ENCODE measurements at regions not wholly inside any gene's neighbourhood (a gene's known extent, or its start where the extent isn't known, plus 50 kb on each side); places are given as distances from the start of the nearest gene placed in this dataset.
A peak's percentile ranks its signal among the peaks of the same experiment; 100 is the strongest.

GRCh38 chr17:55641676-55642081 lies 81.0 kb downstream of the TMEM100 start:
- Histone ChIP-seq H2AFZ (ENCODE audit: insufficient read depth, low read depth, low read length, poor library complexity, severe bottlenecking) (no peak overlapping the region), H3K27me3 (replicated peaks in 1 of 4; ENCODE audit: control extremely low read depth in 1 of 4, control insufficient read depth in 3 of 4, insufficient read depth in 4 of 4, low read length in 3 of 4) (peaks cover 0 to 4% (median 2%) of the 10 kb centered on the region in 4 experiments), H3K27ac (ENCODE audit: low read length in 2 of 2) (no peak overlapping the region), H3K9ac (ENCODE audit: low read length) (no peak overlapping the region), H3K4me2 (replicated peaks; ENCODE audit: low read depth, low read length, poor library complexity, severe bottlenecking) (no peak overlapping the region), H3K4me3 (ENCODE audit: control extremely low read depth in 1 of 5, extremely low read depth in 1 of 5, insufficient read depth in 1 of 5, low read depth in 2 of 5, low read length in 4 of 5) (no peak overlapping the region), H3K36me3 (replicated peaks in 1 of 2; ENCODE audit: control extremely low read depth in 1 of 2, control insufficient read depth in 1 of 2, extremely low read depth in 1 of 2, insufficient read depth in 2 of 2, low read length in 1 of 2) (no peaks in the 10 kb centered on the region), H3K9me3 (ENCODE audit: control extremely low read depth in 1 of 3, control insufficient read depth in 2 of 3, insufficient read depth in 1 of 3, low read length in 2 of 3) (peaks cover 0 to 4% (median 0%) of the 10 kb centered on the region in 3 donors), H4K20me1 (ENCODE audit: control insufficient read depth, insufficient read depth, low read length, poor library complexity, severe bottlenecking) (no peaks in the 10 kb centered on the region), H3K79me2 (ENCODE audit: control insufficient read depth, insufficient read depth, low read length) (no peaks in the 10 kb centered on the region), H3K4me1 (ENCODE audit: control insufficient read depth in 2 of 2, insufficient read depth in 2 of 2, low read length in 2 of 2) (no peaks in the 10 kb centered on the region)
- peak; percentile 34 for DNase-seq
- TF ChIP-seq EZH2 (IDR thresholded peaks at IDR 0.05; ENCODE audit: borderline replicate concordance, insufficient read depth, low read depth, low read length, poor library complexity, severe bottlenecking) (no peak), CTCF (IDR thresholded peaks at IDR 0.05) (peak; percentile 61)
- ChIA-PET CTCF (interaction anchor here (0.9 to 2.3 kb wide), 9 partner anchors 20 to 117 kb away, joined by 3 to 21 read pairs (median 4); no protein-coding TSS in a partner anchor), POLR2A (no interaction called here)
- H3K27ac Mint-ChIP-seq: no peak overlapping the region
- intact Hi-C loops (cut with micrococcal nuclease): loop anchor here (1.0 kb wide), 1 partner anchor 115 kb away; no protein-coding TSS in a partner anchor
- 65% methylated on average over 3 of the region's 3 CpGs for WGBS (ENCODE audit: insufficient coverage)
- H3K27me3 Mint-ChIP-seq: peaks cover 7% of the 10 kb centered on the region
- no peaks in the 10 kb centered on the region for H3K9me3 Mint-ChIP-seq (ENCODE audit: insufficient read depth)
- peaks cover 4% of the 10 kb centered on the region for H3K4me1 Mint-ChIP-seq
- H3K4me3 Mint-ChIP-seq: no peak overlapping the region
- ATAC-seq (ENCODE audit: low read depth): no peak

DNA sequence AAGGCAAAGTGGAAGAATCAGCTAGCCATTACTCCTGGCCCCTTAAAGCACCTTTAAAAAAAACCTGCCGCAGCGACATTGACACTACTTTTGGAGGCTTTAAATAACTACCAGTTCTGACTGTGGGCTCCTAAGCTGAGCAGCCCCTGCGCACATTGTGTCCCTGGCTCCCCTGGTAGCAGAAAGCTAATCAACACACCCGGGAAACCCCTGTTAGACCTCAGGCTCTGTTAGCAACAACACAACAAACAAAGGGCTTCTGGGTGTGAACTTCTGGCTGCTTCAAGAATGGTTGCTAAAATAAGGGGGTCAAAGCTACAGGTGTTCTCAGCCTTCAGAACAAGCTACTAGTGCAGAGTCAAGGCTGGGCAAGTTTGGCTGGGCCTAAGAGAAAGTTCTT lies 83.6 kb downstream of the TMEM100 start:
- TF ChIP-seq EZH2 (IDR thresholded peaks at IDR 0.05; ENCODE audit: borderline replicate concordance, insufficient read depth, low read depth, low read length, poor library complexity, severe bottlenecking) (no peak), CTCF (IDR thresholded peaks at IDR 0.05) (no peak)
- H3K4me3 Mint-ChIP-seq: no peak overlapping the region
- CTCF ChIA-PET: interaction anchor here (0.9 to 3.2 kb wide), 4 partner anchors 14 to 113 kb away, joined by 3 to 17 read pairs (median 4); no protein-coding TSS in a partner anchor

More for the DNA sequence above, 83.6 kb downstream of the TMEM100 start:
- Histone ChIP-seq H3K79me2 (ENCODE audit: control insufficient read depth, insufficient read depth, low read length) (no peaks in the 10 kb centered on the region), H3K36me3 (replicated peaks in 1 of 2; ENCODE audit: control extremely low read depth in 1 of 2, control insufficient read depth in 1 of 2, extremely low read depth in 1 of 2, insufficient read depth in 2 of 2, low read length in 1 of 2) (no peaks in the 10 kb centered on the region), H3K9ac (ENCODE audit: low read length) (no peak overlapping the region), H4K20me1 (ENCODE audit: control insufficient read depth, insufficient read depth, low read length, poor library complexity, severe bottlenecking) (no peaks in the 10 kb centered on the region), H2AFZ (ENCODE audit: insufficient read depth, low read depth, low read length, poor library complexity, severe bottlenecking) (no peak overlapping the region), H3K27me3 (replicated peaks in 1 of 4; ENCODE audit: control extremely low read depth in 1 of 4, control insufficient read depth in 3 of 4, insufficient read depth in 4 of 4, low read length in 3 of 4) (no peaks in the 10 kb centered on the region), H3K4me2 (replicated peaks; ENCODE audit: low read depth, low read length, poor library complexity, severe bottlenecking) (no peak overlapping the region), H3K4me3 (ENCODE audit: control extremely low read depth in 1 of 5, extremely low read depth in 1 of 5, insufficient read depth in 1 of 5, low read depth in 2 of 5, low read length in 4 of 5) (no peak overlapping the region), H3K27ac (ENCODE audit: low read length in 2 of 2) (no peak overlapping the region), H3K4me1 (ENCODE audit: control insufficient read depth in 2 of 2, insufficient read depth in 2 of 2, low read length in 2 of 2) (no peaks in the 10 kb centered on the region), H3K9me3 (ENCODE audit: control extremely low read depth in 1 of 3, control insufficient read depth in 2 of 3, insufficient read depth in 1 of 3, low read length in 2 of 3) (peaks cover 0 to 4% (median 0%) of the 10 kb centered on the region in 3 donors)
- intact Hi-C loops (cut with micrococcal nuclease): no loop called here
- no peak overlapping the region for H3K27ac Mint-ChIP-seq
- DNase-seq (no peak), ATAC-seq (ENCODE audit: low read depth) (no peak)
- peaks cover 4% of the 10 kb centered on the region for H3K4me1 Mint-ChIP-seq
- no peaks in the 10 kb centered on the region for H3K27me3 Mint-ChIP-seq
- 100% methylated on average over 3 of the region's 4 CpGs for WGBS (ENCODE audit: insufficient coverage)
- POLR2A ChIA-PET: no interaction called here
- H3K9me3 Mint-ChIP-seq (ENCODE audit: insufficient read depth): no peaks in the 10 kb centered on the region
